HCT116 (cell line): ENCODE measurements at regions not wholly inside any gene's neighbourhood (a gene's known extent, or its start where the extent isn't known, plus 50 kb on each side); places are given as distances from the start of the nearest gene placed in this dataset.

ENCODE experiments used
- ATAC-seq: fragments of 200-7000 bp; cut with Tn5 transposase; 2 replicates; pipeline ENCODE4 v1.9.1; 2020; ENCODE audit warnings: mild to moderate bottlenecking, moderate library complexity
- BruUV-seq: library from RNA; stranded (reverse); fragments of 400-500 nt; replicated peaks from 2 replicates; lab custom pipeline; 2021; lab: Mats Ljungman, UMichigan
- CTCF ChIA-PET: fragments of 300-600 bp; sonication (Branson Sonifier 250); formaldehyde crosslinking; loops from one replicate; lab custom pipeline; 2021; ENCODE audit warnings: antibody characterized with exemption; lab: Charles Lee
- POLR2A ChIA-PET: fragments of 300-600, 350-600 bp; sonication (Branson Sonifier 250); formaldehyde crosslinking; loops from one replicate; lab custom pipeline; 2021; ENCODE audit warnings: antibody characterized with exemption; lab: Charles Lee
- RAD21 ChIA-PET, 2 experiments: fragments of 300-600 bp; sonication (Branson Sonifier 250); formaldehyde crosslinking; loops; one replicate each; lab custom pipeline; 2023; ENCODE audit warnings: low total read pairs in 2 of 2; ENCODE audit not compliant: uncharacterized antibody in 2 of 2, unreplicated experiment in 2 of 2, low non-redundant PET in 1 of 2; lab: Charles Lee
- DNase-seq: peaks from one replicate; pipeline ENCODE4 v3.0.0-alpha.2; 2010; ENCODE audit warnings: low read depth, low spot score
- H2AFZ ChIP-seq: fragments of 200-600 bp; shearing (Covaris generic), sonication (generic); 2 replicates; pipeline ENCODE4 v1.6.1; 2017; ENCODE audit warnings: low read depth, mixed run types, mixed read lengths, antibody characterized with exemption, low read length; ENCODE audit not compliant: poor library complexity, severe bottlenecking
- H3K27ac ChIP-seq: 2 replicates; pipeline ENCODE4 v1.5.1; 2012; ENCODE audit warnings: low read depth, low read length
- H3K27me3 ChIP-seq: fragments of 200-600 bp; sonication (generic); 2 replicates; pipeline ENCODE4 v1.6.1; 2016; ENCODE audit warnings: mixed run types, low read length, mixed read lengths; ENCODE audit not compliant: insufficient read depth
- H3K36me3 ChIP-seq, 2 experiments: fragments of 200-500 bp in 1 of 2; fragments of 200-600 bp in 1 of 2; sonication (Bioruptor generic) in 1 of 2; sonication (generic) in 1 of 2; 2 replicates each; pipeline versions ENCODE4 v1.5.1 to v1.6.1; 2014 to 2016; ENCODE audit warnings: low read length in 2 of 2, inconsistent platforms in 1 of 2, mixed read lengths in 1 of 2, mixed run types in 1 of 2; ENCODE audit not compliant: insufficient read depth in 2 of 2, control insufficient read depth in 1 of 2
- H3K4me1 ChIP-seq, 2 experiments: fragments of 200-600 bp in 1 of 2; sonication (generic) in 1 of 2; 2 replicates each; pipeline versions ENCODE4 v1.5.1 to v1.6.1; 2012 to 2017; ENCODE audit warnings: low read length in 2 of 2, inconsistent platforms in 1 of 2, mild to moderate bottlenecking in 1 of 2, mixed read lengths in 1 of 2, mixed run types in 1 of 2, moderate library complexity in 1 of 2; ENCODE audit not compliant: insufficient read depth in 2 of 2, control insufficient read depth in 1 of 2
- H3K4me2 ChIP-seq: fragments of 200-600 bp; sonication (generic); 2 replicates; pipeline ENCODE4 v1.6.1; 2017; ENCODE audit warnings: mixed run types, low read length, mixed read lengths
- H3K4me3 ChIP-seq, 2 experiments: fragments of 200-600 bp in 1 of 2; sonication (generic) in 1 of 2; replicated peaks in 1 of 2; 2 replicates each; pipeline ENCODE4 v1.5.1; 2011 to 2016; ENCODE audit warnings: low read length in 2 of 2, control low read depth in 1 of 2, low read depth in 1 of 2, mild to moderate bottlenecking in 1 of 2, mixed read lengths in 1 of 2, mixed run types in 1 of 2
- H3K79me2 ChIP-seq: fragments of 200-600 bp; sonication (generic); 2 replicates; pipeline ENCODE4 v1.6.1; 2017; ENCODE audit warnings: mild to moderate bottlenecking, mixed run types, low read length, moderate library complexity, mixed read lengths; ENCODE audit not compliant: insufficient read depth
- H3K9ac ChIP-seq: fragments of 200-600 bp; sonication (generic); 2 replicates; pipeline ENCODE4 v1.6.1; 2016; ENCODE audit warnings: low read length, mixed read lengths
- H3K9me2 ChIP-seq: fragments of 200-600 bp; sonication (generic), shearing (Covaris generic); 2 replicates; pipeline ENCODE4 v1.6.1; 2017; ENCODE audit warnings: mixed run types, mild to moderate bottlenecking, moderate library complexity; ENCODE audit not compliant: insufficient read depth
- H3K9me3 ChIP-seq, 2 experiments: fragments of 200-500 bp in 1 of 2; fragments of 200-600 bp in 1 of 2; sonication (Bioruptor generic) in 1 of 2; sonication (generic) in 1 of 2; 2 replicates each; pipeline ENCODE4 v1.6.1; 2014 to 2017; ENCODE audit warnings: low read length in 2 of 2, mixed read lengths in 2 of 2, inconsistent platforms in 1 of 2, low read depth in 1 of 2, mild to moderate bottlenecking in 1 of 2, mixed run types in 1 of 2, moderate library complexity in 1 of 2; ENCODE audit not compliant: control insufficient read depth in 1 of 2, insufficient read depth in 1 of 2
- H4K20me1 ChIP-seq: fragments of 200-600 bp; sonication (generic), shearing (Covaris generic); 2 replicates; pipeline ENCODE4 v1.6.1; 2017; ENCODE audit warnings: mixed run types, mild to moderate bottlenecking, moderate library complexity; ENCODE audit not compliant: insufficient read depth
- CBX3 ChIP-seq: IDR thresholded peaks from 2 replicates; pipeline ENCODE4 v1.6.1; 2012; ENCODE audit warnings: low read depth
- ELF1 ChIP-seq: IDR thresholded peaks from 2 replicates; pipeline ENCODE4 v1.6.1; 2012; ENCODE audit warnings: low read depth, borderline replicate concordance
- EZH2 ChIP-seq: fragments of 200-600 bp; sonication (generic); IDR thresholded peaks from 2 replicates; pipeline ENCODE4 v1.6.1; 2017; ENCODE audit warnings: antibody characterized with exemption, mixed run types
- FOSL1 ChIP-seq: IDR thresholded peaks from 2 replicates; pipeline ENCODE4 v1.6.1; 2012; ENCODE audit warnings: low read depth
- JUND ChIP-seq: IDR thresholded peaks from 2 replicates; pipeline ENCODE4 v1.6.1; 2012
- POLR2AphosphoS5 ChIP-seq: IDR thresholded peaks from 2 replicates; pipeline ENCODE4 v1.6.1; 2011; ENCODE audit warnings: mild to moderate bottlenecking, low read depth, low read length, moderate library complexity
- RAD21 ChIP-seq: IDR thresholded peaks from 2 replicates; pipeline ENCODE4 v1.6.1; 2012; ENCODE audit warnings: low read depth, mild to moderate bottlenecking
- TCF7L2 ChIP-seq: IDR thresholded peaks from 2 replicates; pipeline ENCODE4 v1.7.0; 2011; ENCODE audit warnings: borderline replicate concordance, inconsistent platforms; ENCODE audit not compliant: insufficient read depth, insufficient read length; ENCODE audit errors: extremely low read depth
- ZNF274 ChIP-seq: fragments of 200-500 bp; sonication (Bioruptor generic); IDR thresholded peaks from 2 replicates; pipeline ENCODE4 v1.6.1; 2014; ENCODE audit warnings: mild to moderate bottlenecking, low read depth, low read length, inconsistent platforms
- intact Hi-C: fragments of 100-400 bp; cut with micrococcal nuclease; formaldehyde crosslinking; loops from 2 replicates; pipeline ENCODE4 v1.10.0; 2022
- TF ChIP-seq, protein P1 (sequence below): IDR thresholded peaks from 2 replicates; pipeline ENCODE4 v1.6.1; 2012; ENCODE audit warnings: low read depth
- TF ChIP-seq, protein P2 (sequence below): IDR thresholded peaks from 2 replicates; pipeline ENCODE4 v1.6.1; 2012

DNA sequence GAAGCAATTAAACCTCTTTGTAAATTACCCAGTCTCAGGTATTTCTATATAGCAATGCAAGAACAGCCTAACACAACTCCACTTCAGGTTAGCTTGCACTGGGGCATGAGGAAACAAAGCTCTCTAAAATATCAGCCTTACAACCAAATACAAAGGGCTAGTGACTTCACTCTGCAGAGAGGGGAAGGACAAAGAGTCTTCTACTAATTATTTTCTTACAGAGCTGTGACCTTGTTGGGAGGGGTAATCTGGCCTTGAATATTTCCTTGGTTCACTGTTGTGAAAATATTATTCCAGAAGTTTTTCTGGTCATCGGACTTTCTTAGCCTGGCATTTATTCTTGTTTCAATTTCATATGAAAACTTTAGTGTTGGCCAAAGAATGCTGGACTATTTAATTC lies 334.4 kb upstream of the CTNNB1 start:
- ChIA-PET POLR2A (no interaction called here), CTCF (no interaction called here), RAD21 (no interaction called here)
- H3K36me3 ChIP-seq, result no peaks in the 10 kb centered on the region
- intact Hi-C loops, result no loop called here
- no peak for DNase-seq
- TF ChIP-seq POLR2AphosphoS5, result no peak
- TF ChIP-seq CBX3, result no peak
- TF ChIP-seq FOSL1, result no peak
- no peak for TF ChIP-seq RAD21
- TF ChIP-seq, protein P1, sequence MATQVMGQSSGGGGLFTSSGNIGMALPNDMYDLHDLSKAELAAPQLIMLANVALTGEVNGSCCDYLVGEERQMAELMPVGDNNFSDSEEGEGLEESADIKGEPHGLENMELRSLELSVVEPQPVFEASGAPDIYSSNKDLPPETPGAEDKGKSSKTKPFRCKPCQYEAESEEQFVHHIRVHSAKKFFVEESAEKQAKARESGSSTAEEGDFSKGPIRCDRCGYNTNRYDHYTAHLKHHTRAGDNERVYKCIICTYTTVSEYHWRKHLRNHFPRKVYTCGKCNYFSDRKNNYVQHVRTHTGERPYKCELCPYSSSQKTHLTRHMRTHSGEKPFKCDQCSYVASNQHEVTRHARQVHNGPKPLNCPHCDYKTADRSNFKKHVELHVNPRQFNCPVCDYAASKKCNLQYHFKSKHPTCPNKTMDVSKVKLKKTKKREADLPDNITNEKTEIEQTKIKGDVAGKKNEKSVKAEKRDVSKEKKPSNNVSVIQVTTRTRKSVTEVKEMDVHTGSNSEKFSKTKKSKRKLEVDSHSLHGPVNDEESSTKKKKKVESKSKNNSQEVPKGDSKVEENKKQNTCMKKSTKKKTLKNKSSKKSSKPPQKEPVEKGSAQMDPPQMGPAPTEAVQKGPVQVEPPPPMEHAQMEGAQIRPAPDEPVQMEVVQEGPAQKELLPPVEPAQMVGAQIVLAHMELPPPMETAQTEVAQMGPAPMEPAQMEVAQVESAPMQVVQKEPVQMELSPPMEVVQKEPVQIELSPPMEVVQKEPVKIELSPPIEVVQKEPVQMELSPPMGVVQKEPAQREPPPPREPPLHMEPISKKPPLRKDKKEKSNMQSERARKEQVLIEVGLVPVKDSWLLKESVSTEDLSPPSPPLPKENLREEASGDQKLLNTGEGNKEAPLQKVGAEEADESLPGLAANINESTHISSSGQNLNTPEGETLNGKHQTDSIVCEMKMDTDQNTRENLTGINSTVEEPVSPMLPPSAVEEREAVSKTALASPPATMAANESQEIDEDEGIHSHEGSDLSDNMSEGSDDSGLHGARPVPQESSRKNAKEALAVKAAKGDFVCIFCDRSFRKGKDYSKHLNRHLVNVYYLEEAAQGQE, result no peak
- no peak for TF ChIP-seq EZH2
- H3K4me2 ChIP-seq, result no peak overlapping the region
- no TSS peak for BruUV-seq
- no peak overlapping the region for H3K4me3 ChIP-seq
- H3K9ac ChIP-seq, result no peak overlapping the region
- peaks cover 1% of the 10 kb centered on the region; the same call in 1 of the 2 replicates for H3K27me3 ChIP-seq
- no peak overlapping the region for H3K27ac ChIP-seq
- no peaks in the 10 kb centered on the region for H3K4me1 ChIP-seq
- no peaks in the 10 kb centered on the region for H3K79me2 ChIP-seq
- ATAC-seq, result no peak
- no peaks in the 10 kb centered on the region for H4K20me1 ChIP-seq
- no peaks in the 10 kb centered on the region for H3K9me3 ChIP-seq
- no peak overlapping the region for H2AFZ ChIP-seq
- no peaks in the 10 kb centered on the region for H3K9me2 ChIP-seq

DNA sequence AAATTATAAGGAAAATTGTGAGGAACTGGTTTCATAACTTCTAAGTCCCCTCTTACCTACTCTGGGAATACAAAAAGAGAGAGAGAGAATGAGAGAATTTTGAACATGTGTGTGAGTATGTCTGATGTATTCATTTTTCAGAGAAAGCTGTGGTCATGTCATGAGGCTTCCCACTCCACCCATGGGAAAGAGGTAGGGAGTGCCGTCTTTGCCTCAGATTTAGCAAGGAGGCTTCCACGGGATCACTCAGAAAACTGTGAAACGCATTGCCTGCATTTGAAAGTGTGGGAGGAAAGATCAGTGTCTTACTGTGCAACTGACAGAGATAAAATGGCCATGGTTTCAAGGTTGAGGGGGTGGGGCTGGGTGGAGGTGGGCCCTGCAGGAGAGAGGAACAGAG lies 331.5 kb upstream of the CTNNB1 start:
- Histone ChIP-seq H3K4me1 (no peaks in the 10 kb centered on the region), H2AFZ (no peak overlapping the region), H3K4me3 (no peak overlapping the region), H3K9me3 (no peaks in the 10 kb centered on the region), H3K9me2 (no peaks in the 10 kb centered on the region), H3K27me3 (peaks cover 23% of the 10 kb centered on the region; the same call in 1 of the 2 replicates), H3K4me2 (no peak overlapping the region), H3K36me3 (no peaks in the 10 kb centered on the region), H3K9ac (no peak overlapping the region), H4K20me1 (no peaks in the 10 kb centered on the region), H3K79me2 (no peaks in the 10 kb centered on the region), H3K27ac (no peak overlapping the region)
- DNase-seq (no peak), ATAC-seq (no peak)
- ChIA-PET CTCF (no interaction called here), RAD21 (no interaction called here), POLR2A (no interaction called here)
- BruUV-seq, result no TSS peak
- intact Hi-C loops, result no loop called here
- no peak for TF ChIP-seq ZNF274
- no peak for TF ChIP-seq JUND
- TF ChIP-seq ELF1, result no peak
- TF ChIP-seq TCF7L2, result no peak
- TF ChIP-seq, protein P2, sequence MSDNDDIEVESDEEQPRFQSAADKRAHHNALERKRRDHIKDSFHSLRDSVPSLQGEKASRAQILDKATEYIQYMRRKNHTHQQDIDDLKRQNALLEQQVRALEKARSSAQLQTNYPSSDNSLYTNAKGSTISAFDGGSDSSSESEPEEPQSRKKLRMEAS, result no peak
- TF ChIP-seq, protein P1, result no peak
